DND-41 (cell line): ENCODE measurements at regions not wholly inside any gene's neighbourhood (a gene's known extent, or its start where the extent isn't known, plus 50 kb on each side); places are given as distances from the start of the nearest gene placed in this dataset.

ENCODE experiments used
- ATAC-seq: fragments of 200-7000 bp; cut with Tn5 transposase; 3 replicates; pipeline ENCODE4 v1.9.1; 2021; ENCODE audit warnings: low read depth; ENCODE audit not compliant: insufficient read depth
- DNase-seq: peaks from one replicate; pipeline ENCODE4 v3.0.0-alpha.2; 2020
- H2AFZ ChIP-seq: 2 replicates; pipeline ENCODE4 v1.6.0; 2012; ENCODE audit warnings: low read depth, low read length
- H3K27ac ChIP-seq: 2 replicates; pipeline ENCODE4 v1.5.1; 2012; ENCODE audit warnings: low read length, inconsistent platforms
- H3K27me3 ChIP-seq: fragments of 200-600 bp; sonication (generic); 2 replicates; pipeline ENCODE4 v1.6.0; 2012; ENCODE audit warnings: low read length, mild to moderate bottlenecking, inconsistent platforms; ENCODE audit not compliant: insufficient read depth, poor library complexity
- H3K36me3 ChIP-seq: 2 replicates; pipeline ENCODE4 v1.5.1; 2012; ENCODE audit warnings: low read length, inconsistent platforms; ENCODE audit not compliant: insufficient read depth
- H3K4me1 ChIP-seq: 2 replicates; pipeline ENCODE4 v1.5.1; 2012; ENCODE audit warnings: mild to moderate bottlenecking, low read length; ENCODE audit not compliant: insufficient read depth
- H3K4me2 ChIP-seq: 2 replicates; pipeline ENCODE4 v1.6.0; 2012; ENCODE audit warnings: mild to moderate bottlenecking, moderate library complexity, low read length, inconsistent platforms; ENCODE audit not compliant: insufficient read depth
- H3K4me3 ChIP-seq, 2 experiments: fragments of 200-600 bp in 1 of 2; shearing (Covaris generic) in 1 of 2; 2 replicates each; pipeline ENCODE4 v1.5.1; 2012 to 2016; ENCODE audit warnings: inconsistent platforms in 2 of 2, low read length in 2 of 2, mild to moderate bottlenecking in 2 of 2, low read depth in 1 of 2, moderate library complexity in 1 of 2
- H3K79me2 ChIP-seq: 2 replicates; pipeline ENCODE4 v1.6.0; 2012; ENCODE audit warnings: low read length, inconsistent platforms; ENCODE audit not compliant: insufficient read depth
- H3K9ac ChIP-seq: 2 replicates; pipeline ENCODE4 v1.6.0; 2012; ENCODE audit warnings: low read depth, mild to moderate bottlenecking, inconsistent platforms, low read length, moderate library complexity
- H3K9me3 ChIP-seq: 2 replicates; pipeline ENCODE4 v1.5.1; 2012; ENCODE audit warnings: low read length, moderate library complexity, mild to moderate bottlenecking, inconsistent platforms; ENCODE audit not compliant: insufficient read depth, severe bottlenecking
- H4K20me1 ChIP-seq: 2 replicates; pipeline ENCODE4 v1.6.0; 2012; ENCODE audit warnings: low read length; ENCODE audit not compliant: insufficient read depth
- EZH2 ChIP-seq: IDR thresholded peaks from 3 replicates; pipeline ENCODE4 v1.6.1; 2012; ENCODE audit warnings: borderline replicate concordance, low read depth, mild to moderate bottlenecking, moderate library complexity, low read length, inconsistent platforms; ENCODE audit not compliant: severe bottlenecking
- TF ChIP-seq, protein P1 (sequence below): IDR thresholded peaks from 2 replicates; pipeline ENCODE4 v1.5.1; 2012; ENCODE audit warnings: borderline replicate concordance, low read length, moderate library complexity, mild to moderate bottlenecking; ENCODE audit not compliant: poor library complexity, severe bottlenecking; ENCODE audit errors: extremely low read depth

GRCh38 chr20:22339091-22339881 is 245.1 kb downstream of the FOXA2 start:
- Histone ChIP-seq H3K27me3 (peaks cover 11% of the 10 kb centered on the region), H3K9me3 (no peaks in the 10 kb centered on the region), H3K4me1 (0 out of 2 replicates have a peak, but pooled peaks cover 6% of the 10 kb centered on the region), H3K4me2 (no peak overlapping the region), H4K20me1 (no peaks in the 10 kb centered on the region), H3K36me3 (no peaks in the 10 kb centered on the region), H3K79me2 (no peaks in the 10 kb centered on the region), H3K27ac (no peak overlapping the region), H2AFZ (no peak overlapping the region), H3K9ac (no peak overlapping the region), H3K4me3 (no peak overlapping the region)
- DNase-seq: peak; percentile 59
- peak; percentile 73 for ATAC-seq
- TF ChIP-seq, protein P1, sequence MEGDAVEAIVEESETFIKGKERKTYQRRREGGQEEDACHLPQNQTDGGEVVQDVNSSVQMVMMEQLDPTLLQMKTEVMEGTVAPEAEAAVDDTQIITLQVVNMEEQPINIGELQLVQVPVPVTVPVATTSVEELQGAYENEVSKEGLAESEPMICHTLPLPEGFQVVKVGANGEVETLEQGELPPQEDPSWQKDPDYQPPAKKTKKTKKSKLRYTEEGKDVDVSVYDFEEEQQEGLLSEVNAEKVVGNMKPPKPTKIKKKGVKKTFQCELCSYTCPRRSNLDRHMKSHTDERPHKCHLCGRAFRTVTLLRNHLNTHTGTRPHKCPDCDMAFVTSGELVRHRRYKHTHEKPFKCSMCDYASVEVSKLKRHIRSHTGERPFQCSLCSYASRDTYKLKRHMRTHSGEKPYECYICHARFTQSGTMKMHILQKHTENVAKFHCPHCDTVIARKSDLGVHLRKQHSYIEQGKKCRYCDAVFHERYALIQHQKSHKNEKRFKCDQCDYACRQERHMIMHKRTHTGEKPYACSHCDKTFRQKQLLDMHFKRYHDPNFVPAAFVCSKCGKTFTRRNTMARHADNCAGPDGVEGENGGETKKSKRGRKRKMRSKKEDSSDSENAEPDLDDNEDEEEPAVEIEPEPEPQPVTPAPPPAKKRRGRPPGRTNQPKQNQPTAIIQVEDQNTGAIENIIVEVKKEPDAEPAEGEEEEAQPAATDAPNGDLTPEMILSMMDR: peak; percentile 93
- no peak for TF ChIP-seq EZH2

- Histone ChIP-seq H3K4me2 (no peak overlapping the region), H3K4me3 (no peak overlapping the region), H3K79me2 (no peaks in the 10 kb centered on the region), H3K9me3 (no peaks in the 10 kb centered on the region), H4K20me1 (no peaks in the 10 kb centered on the region), H3K27ac (no peak overlapping the region), H3K9ac (no peak overlapping the region), H3K27me3 (peaks cover 11% of the 10 kb centered on the region), H2AFZ (no peak overlapping the region), H3K36me3 (no peaks in the 10 kb centered on the region), H3K4me1 (0 out of 2 replicates have a peak, but pooled peaks cover 6% of the 10 kb centered on the region)
- TF ChIP-seq EZH2: no peak
- TF ChIP-seq, protein P1: no peak
- ATAC-seq (no peak), DNase-seq (no peak)
These were observed 246.1 kb downstream of the FOXA2 start for GRCh38 chr20:22338140-22338708.

DNA sequence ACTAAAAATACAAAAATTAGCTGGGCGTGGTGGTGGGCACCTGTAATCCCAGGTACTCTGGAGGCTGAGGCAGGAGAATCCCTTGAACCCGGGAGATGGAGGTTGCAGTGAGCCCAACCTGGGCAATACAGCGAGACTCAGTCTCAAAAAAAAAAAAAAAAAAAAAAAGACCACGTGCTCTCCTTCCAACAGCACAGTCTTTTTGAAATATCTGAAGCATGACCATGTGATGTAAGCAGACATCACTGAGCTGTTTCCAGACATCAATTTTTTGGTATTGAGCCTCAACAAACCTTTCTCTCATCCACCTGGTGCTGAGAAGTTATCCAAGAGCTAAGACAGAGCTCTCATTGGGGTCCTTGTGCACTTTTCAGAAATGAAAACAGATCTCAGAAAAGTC is 249.2 kb downstream of the FOXA2 start:
- no peaks in the 10 kb centered on the region for H4K20me1 ChIP-seq
- TF ChIP-seq, protein P1: no peak
- no peak for TF ChIP-seq EZH2
- DNase-seq (no peak), ATAC-seq (no peak)
- no peak overlapping the region for H3K27ac ChIP-seq
- no peaks in the 10 kb centered on the region for H3K36me3 ChIP-seq
- H3K9ac ChIP-seq: no peak overlapping the region
- no peak overlapping the region for H3K4me3 ChIP-seq
- H3K9me3 ChIP-seq: no peaks in the 10 kb centered on the region
- no peaks in the 10 kb centered on the region for H3K79me2 ChIP-seq
- H3K4me1 ChIP-seq: 0 out of 2 replicates have a peak, but pooled peaks cover 6% of the 10 kb centered on the region
- no peak overlapping the region for H2AFZ ChIP-seq
- peaks cover 15% of the 10 kb centered on the region for H3K27me3 ChIP-seq
- no peak overlapping the region for H3K4me2 ChIP-seq
